GM12865 (cell line): ENCODE measurements at regions not wholly inside any gene's neighbourhood (a gene's known extent, or its start where the extent isn't known, plus 50 kb on each side); places are given as distances from the start of the nearest gene placed in this dataset.
"Not testable (repeated sequence)": the region's sequence is repeated elsewhere in the genome, so short reads cannot be mapped to it uniquely, and the experiment has no call there.

ENCODE experiments used
- DNase-seq: peaks from one replicate; pipeline ENCODE4 v3.0.0; 2010; ENCODE audit warnings: low read depth
- H3K4me3 ChIP-seq: 2 replicates; pipeline ENCODE4 v1.5.1; 2011; ENCODE audit warnings: mild to moderate bottlenecking, low read depth, low read length, control low read depth
- TF ChIP-seq, protein P1 (sequence below): IDR thresholded peaks from 2 replicates; pipeline ENCODE4 v1.5.1; 2011; ENCODE audit warnings: low read length, control low read depth, low read depth, inconsistent platforms; ENCODE audit not compliant: insufficient read depth; ENCODE audit errors: missing control alignments

- H3K4me3 ChIP-seq: no peak overlapping the region
- TF ChIP-seq, protein P1, sequence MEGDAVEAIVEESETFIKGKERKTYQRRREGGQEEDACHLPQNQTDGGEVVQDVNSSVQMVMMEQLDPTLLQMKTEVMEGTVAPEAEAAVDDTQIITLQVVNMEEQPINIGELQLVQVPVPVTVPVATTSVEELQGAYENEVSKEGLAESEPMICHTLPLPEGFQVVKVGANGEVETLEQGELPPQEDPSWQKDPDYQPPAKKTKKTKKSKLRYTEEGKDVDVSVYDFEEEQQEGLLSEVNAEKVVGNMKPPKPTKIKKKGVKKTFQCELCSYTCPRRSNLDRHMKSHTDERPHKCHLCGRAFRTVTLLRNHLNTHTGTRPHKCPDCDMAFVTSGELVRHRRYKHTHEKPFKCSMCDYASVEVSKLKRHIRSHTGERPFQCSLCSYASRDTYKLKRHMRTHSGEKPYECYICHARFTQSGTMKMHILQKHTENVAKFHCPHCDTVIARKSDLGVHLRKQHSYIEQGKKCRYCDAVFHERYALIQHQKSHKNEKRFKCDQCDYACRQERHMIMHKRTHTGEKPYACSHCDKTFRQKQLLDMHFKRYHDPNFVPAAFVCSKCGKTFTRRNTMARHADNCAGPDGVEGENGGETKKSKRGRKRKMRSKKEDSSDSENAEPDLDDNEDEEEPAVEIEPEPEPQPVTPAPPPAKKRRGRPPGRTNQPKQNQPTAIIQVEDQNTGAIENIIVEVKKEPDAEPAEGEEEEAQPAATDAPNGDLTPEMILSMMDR: no peak
These were observed 129.1 kb downstream of the S1PR1 start for GRCh38 chr1:101365878-101366277.

DNA sequence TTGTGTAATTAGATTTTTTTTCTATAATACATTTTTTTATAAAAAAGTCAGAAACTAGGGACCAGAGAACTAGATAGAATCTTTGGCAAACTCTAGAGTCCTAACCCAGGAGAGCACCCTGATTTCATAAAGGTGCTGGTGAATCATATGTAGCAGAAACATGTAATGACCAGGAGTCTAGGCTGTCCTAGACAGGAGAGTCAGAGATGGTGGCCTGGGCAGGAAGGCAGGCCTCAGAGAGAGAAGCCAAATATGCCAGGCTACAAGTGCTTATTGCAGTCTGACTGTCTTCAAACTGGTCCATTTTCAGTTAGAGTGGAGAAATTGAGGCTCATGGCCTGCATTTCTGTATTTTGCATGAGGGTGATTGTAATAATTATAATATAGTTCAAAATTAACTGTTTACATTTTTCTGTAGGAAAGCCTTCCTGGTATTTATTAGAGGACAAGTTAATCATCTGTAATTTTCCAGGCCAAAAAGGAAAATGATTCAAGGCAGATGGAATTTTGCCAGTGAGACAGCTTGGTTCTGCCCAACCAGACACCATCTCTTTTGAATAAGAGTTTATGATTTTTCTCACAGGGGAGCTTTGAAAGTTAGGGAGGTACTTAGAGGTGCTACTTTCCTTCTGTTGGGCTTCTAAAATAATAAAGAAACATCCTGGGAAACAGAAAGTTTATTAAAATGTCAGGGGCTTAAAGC lies 129.8 kb downstream of the S1PR1 start:
- no peak overlapping the region for H3K4me3 ChIP-seq
- TF ChIP-seq, protein P1: no peak
- DNase-seq: no peak

More at GRCh38 chr1:101365878-101366277, 129.1 kb downstream of the S1PR1 start:
- DNase-seq: no peak

DNA sequence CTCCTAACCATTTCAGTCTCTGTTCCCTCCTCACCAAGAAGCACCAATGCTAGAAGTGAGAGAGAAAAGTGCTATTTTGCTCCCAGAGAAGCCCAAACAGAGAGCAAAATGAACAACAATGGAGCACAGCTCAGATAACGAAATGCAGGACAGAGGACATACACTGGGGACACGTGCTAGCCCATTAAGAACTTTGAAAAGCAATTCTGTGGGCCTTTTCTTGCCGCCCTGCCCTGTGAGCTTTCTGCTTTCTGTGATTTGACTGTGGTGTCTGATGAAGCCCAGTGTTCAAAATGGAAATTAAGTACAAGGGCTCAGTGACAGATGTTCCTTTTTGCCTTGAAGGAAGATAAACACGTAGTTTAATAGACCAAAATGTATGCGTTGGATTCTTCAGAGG lies 130.8 kb downstream of the S1PR1 start:
- H3K4me3 ChIP-seq: no peak overlapping the region
- TF ChIP-seq, protein P1: no peak
- DNase-seq: no peak

DNA sequence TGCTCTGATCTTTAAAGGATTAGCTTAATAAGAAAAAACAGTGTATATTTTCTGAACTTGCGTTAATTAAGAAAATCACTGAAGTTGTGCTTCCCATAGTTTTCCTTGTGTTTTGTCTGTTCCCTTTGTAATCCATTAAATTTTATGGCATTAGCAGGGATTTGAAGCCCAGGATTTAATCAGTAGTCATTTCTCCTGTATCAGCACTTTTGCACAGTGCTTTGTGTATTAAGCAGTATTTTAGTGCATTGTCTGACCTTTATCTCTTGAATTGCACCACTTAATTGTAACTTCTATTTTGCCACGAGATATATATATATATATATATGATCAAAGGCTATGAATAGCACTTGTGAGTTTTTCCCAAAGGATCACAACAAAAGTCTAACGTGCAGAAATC lies 133.7 kb downstream of the S1PR1 start:
- no peak overlapping the region for H3K4me3 ChIP-seq
- DNase-seq: no peak
- TF ChIP-seq, protein P1: no peak

GRCh38 chr1:101371259-101371658 lies 134.4 kb downstream of the S1PR1 start:
- TF ChIP-seq, protein P1: no peak
- peak overlapping the region; percentile 69 for H3K4me3 ChIP-seq
- DNase-seq: peak; percentile 93

DNA sequence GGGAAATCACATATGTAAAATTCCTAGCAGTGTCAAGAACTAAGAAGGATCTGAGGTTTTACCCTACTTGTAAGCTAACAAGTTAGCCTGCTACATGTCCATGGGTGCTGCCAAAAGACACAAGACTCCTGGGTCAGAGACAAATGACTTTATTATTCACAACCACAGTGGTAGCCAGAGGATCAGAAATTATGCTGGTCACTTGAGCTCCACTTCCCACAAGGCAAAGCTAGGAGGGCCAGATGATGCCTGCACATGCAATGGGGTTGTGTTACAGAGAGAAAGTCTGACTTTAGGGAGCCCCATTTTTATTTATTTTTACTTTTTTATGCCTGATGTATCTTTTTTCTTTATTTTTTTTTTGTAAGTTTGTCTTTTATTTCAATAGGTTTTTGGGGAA lies 136.8 kb downstream of the S1PR1 start:
- H3K4me3 ChIP-seq: peak overlapping the region; percentile 69
- peak; percentile 59 for DNase-seq
- TF ChIP-seq, protein P1: no peak

- DNase-seq: not testable (repeated sequence)
- H3K4me3 ChIP-seq: peak overlapping the region; percentile 69
These were observed 138.6 kb downstream of the S1PR1 start for GRCh38 chr1:101375448-101375847.
